Neural progenitor cell (in vitro differentiated cells): ENCODE measurements at regions not wholly inside any gene's neighbourhood (a gene's known extent, or its start where the extent isn't known, plus 50 kb on each side); places are given as distances from the start of the nearest gene placed in this dataset.

Experiments used
- DNase-seq: peaks from one replicate; pipeline ENCODE4 v3.0.0-alpha.2; 2016; ENCODE audit warnings: low spot score
- H2AFZ ChIP-seq: fragments of 200-600 bp; sonication (generic); replicated peaks from 2 replicates; pipeline ENCODE4 v1.6.1; 2016; ENCODE audit warnings: antibody characterized with exemption
- H3F3A ChIP-seq: fragments of 200-600 bp; sonication (generic); 2 replicates; pipeline ENCODE4 v1.6.1; 2016; ENCODE audit warnings: antibody characterized with exemption, low read depth
- H3K27ac ChIP-seq: fragments of 200-600 bp; sonication (generic); 2 replicates; pipeline ENCODE4 v1.5.1; 2016; ENCODE audit warnings: mild to moderate bottlenecking
- H3K27me3 ChIP-seq: fragments of 200-600 bp; sonication (generic); 2 replicates; pipeline ENCODE4 v1.6.1; 2016; ENCODE audit warnings: mild to moderate bottlenecking, moderate library complexity
- H3K36me3 ChIP-seq: fragments of 200-600 bp; sonication (generic); 2 replicates; pipeline ENCODE4 v1.5.1; 2016
- H3K4me1 ChIP-seq: fragments of 200-600 bp; sonication (generic); 2 replicates; pipeline ENCODE4 v1.6.1; 2016; ENCODE audit warnings: mixed run types
- H3K4me2 ChIP-seq: fragments of 200-600 bp; sonication (generic); 2 replicates; pipeline ENCODE4 v1.6.1; 2016
- H3K4me3 ChIP-seq: fragments of 200-600 bp; sonication (generic); 2 replicates; pipeline ENCODE4 v1.5.1; 2016
- H3K79me2 ChIP-seq: fragments of 200-600 bp; sonication (generic); 2 replicates; pipeline ENCODE4 v1.6.1; 2016; ENCODE audit warnings: low read depth
- H3K9ac ChIP-seq: fragments of 200-600 bp; sonication (generic); 2 replicates; pipeline ENCODE4 v1.6.1; 2016
- H3K9me3 ChIP-seq: fragments of 200-600 bp; sonication (generic); 2 replicates; pipeline ENCODE4 v1.5.1; 2016; ENCODE audit warnings: low read depth
- H4K20me1 ChIP-seq: fragments of 200-600 bp; sonication (generic); 2 replicates; pipeline ENCODE4 v1.6.1; 2016; ENCODE audit warnings: low read depth
- H3K27ac Mint-ChIP-seq: 3 replicates; pipeline ENCODE4 v1.8.0; 2021; ENCODE audit warnings: mixed read lengths
- H3K27me3 Mint-ChIP-seq: 2 replicates; pipeline ENCODE4 v1.8.0; 2022; ENCODE audit warnings: low read depth, mild to moderate bottlenecking, inconsistent platforms, moderate library complexity, mixed read lengths; ENCODE audit not compliant: insufficient read depth
- H3K36me3 Mint-ChIP-seq: 3 replicates; pipeline ENCODE4 v1.8.0; 2021; ENCODE audit warnings: mixed read lengths
- H3K4me1 Mint-ChIP-seq: 3 replicates; pipeline ENCODE4 v1.8.0; 2021; ENCODE audit warnings: mixed read lengths
- H3K4me3 Mint-ChIP-seq: 3 replicates; pipeline ENCODE4 v1.8.0; 2021; ENCODE audit warnings: mild to moderate bottlenecking, moderate library complexity, mixed read lengths
- H3K9me3 Mint-ChIP-seq: 3 replicates; pipeline ENCODE4 v1.8.0; 2020; ENCODE audit warnings: mixed read lengths
- EZH2 ChIP-seq: fragments of 200-600 bp; sonication (generic); IDR thresholded peaks from 2 replicates; pipeline ENCODE4 v1.6.1; 2017; ENCODE audit warnings: antibody characterized with exemption, mild to moderate bottlenecking, moderate library complexity
- EZH2phosphoT487 ChIP-seq: fragments of 200-600 bp; sonication (generic); IDR thresholded peaks from 2 replicates; pipeline ENCODE4 v1.6.1; 2017; ENCODE audit warnings: antibody characterized with exemption
- TF ChIP-seq, protein P1 (sequence below): fragments of 200-600 bp; sonication (generic); IDR thresholded peaks from 2 replicates; pipeline ENCODE4 v1.5.1; 2017; ENCODE audit warnings: antibody characterized with exemption, mild to moderate bottlenecking

DNA sequence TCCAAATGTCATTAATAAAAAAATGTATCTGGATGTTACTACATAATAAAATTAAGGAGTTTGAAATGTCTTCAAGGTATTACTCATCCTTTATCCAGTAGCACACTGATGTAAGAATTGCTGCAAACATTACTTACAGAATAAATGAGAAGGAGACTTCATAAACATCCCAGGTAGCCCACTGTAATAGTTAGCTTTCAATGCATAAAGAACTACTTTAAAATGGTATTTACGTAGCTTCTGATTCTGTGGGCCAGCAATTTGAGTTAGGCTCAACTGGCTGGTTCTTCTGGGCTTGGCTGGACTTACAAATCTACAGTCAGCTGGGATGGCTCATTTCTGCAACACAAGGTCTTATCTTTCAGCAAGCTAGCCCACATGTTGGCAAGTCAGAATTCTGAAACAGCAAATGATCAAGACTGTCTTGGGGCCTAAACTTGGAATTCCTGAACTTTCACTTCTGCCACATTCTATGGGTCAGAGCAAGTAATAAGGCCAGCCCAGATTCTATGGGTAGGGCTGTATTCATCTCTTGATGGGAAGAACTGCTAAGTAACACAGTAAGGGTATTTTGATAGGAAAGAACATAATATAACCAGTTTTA is 522.5 kb downstream of the IQCM start:
- no peaks in the 10 kb centered on the region for H3K27me3 ChIP-seq
- H3K79me2 ChIP-seq = no peaks in the 10 kb centered on the region
- H3K27ac ChIP-seq = no peak overlapping the region
- Mint-ChIP-seq H3K4me3 (no peak overlapping the region), H3K27me3 (no peaks in the 10 kb centered on the region), H3K4me1 (peaks cover 6% of the 10 kb centered on the region), H3K36me3 (no peaks in the 10 kb centered on the region), H3K9me3 (no peaks in the 10 kb centered on the region), H3K27ac (no peak overlapping the region)
- DNase-seq = no peak
- H3F3A ChIP-seq = no peaks in the 10 kb centered on the region
- H3K4me1 ChIP-seq = no peaks in the 10 kb centered on the region
- no peaks in the 10 kb centered on the region for H3K9me3 ChIP-seq
- H2AFZ ChIP-seq = no peak overlapping the region
- H4K20me1 ChIP-seq = no peaks in the 10 kb centered on the region
- H3K9ac ChIP-seq = no peak overlapping the region
- TF ChIP-seq, protein P1, sequence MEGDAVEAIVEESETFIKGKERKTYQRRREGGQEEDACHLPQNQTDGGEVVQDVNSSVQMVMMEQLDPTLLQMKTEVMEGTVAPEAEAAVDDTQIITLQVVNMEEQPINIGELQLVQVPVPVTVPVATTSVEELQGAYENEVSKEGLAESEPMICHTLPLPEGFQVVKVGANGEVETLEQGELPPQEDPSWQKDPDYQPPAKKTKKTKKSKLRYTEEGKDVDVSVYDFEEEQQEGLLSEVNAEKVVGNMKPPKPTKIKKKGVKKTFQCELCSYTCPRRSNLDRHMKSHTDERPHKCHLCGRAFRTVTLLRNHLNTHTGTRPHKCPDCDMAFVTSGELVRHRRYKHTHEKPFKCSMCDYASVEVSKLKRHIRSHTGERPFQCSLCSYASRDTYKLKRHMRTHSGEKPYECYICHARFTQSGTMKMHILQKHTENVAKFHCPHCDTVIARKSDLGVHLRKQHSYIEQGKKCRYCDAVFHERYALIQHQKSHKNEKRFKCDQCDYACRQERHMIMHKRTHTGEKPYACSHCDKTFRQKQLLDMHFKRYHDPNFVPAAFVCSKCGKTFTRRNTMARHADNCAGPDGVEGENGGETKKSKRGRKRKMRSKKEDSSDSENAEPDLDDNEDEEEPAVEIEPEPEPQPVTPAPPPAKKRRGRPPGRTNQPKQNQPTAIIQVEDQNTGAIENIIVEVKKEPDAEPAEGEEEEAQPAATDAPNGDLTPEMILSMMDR = no peak
- no peak for TF ChIP-seq EZH2
- TF ChIP-seq EZH2phosphoT487 = no peak
- no peak overlapping the region for H3K4me2 ChIP-seq
- H3K36me3 ChIP-seq = no peaks in the 10 kb centered on the region
- no peak overlapping the region for H3K4me3 ChIP-seq

DNA sequence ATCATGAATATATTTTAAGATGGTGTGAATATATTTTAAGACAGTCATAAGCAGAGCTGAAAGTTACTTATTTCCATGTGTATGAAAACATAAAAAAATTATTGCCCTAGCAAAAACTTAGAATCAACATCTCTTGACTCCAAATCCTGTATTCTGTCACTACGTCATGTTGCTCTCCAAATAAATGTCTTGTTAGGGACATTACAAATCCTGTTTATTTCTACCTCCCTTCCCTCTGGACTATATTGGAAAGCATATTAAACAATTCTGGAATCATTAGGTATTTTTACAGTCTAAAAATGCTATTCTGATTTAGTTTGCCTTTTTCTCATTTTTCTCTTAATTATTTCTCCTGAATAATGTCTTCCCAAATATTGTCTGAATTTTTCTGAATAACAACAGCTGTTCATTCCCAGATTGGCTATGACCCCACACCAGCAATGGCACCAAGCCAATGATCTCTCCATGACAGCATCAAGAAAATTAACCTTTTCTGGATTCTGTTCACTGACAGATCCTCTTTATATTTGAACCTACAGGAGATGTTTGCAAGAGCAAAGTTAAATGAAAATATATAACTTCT is 523.1 kb downstream of the IQCM start:
- no peak overlapping the region for H3K9ac ChIP-seq
- no peaks in the 10 kb centered on the region for H3K27me3 ChIP-seq
- no peak overlapping the region for H3K4me2 ChIP-seq
- Mint-ChIP-seq H3K36me3 (no peaks in the 10 kb centered on the region), H3K4me1 (peaks cover 6% of the 10 kb centered on the region), H3K4me3 (no peak overlapping the region), H3K9me3 (no peaks in the 10 kb centered on the region), H3K27me3 (no peaks in the 10 kb centered on the region), H3K27ac (no peak overlapping the region)
- no peaks in the 10 kb centered on the region for H3F3A ChIP-seq
- TF ChIP-seq EZH2phosphoT487 (no peak), EZH2 (no peak)
- TF ChIP-seq, protein P1 = no peak
- no peak for DNase-seq
- no peak overlapping the region for H3K27ac ChIP-seq
- H4K20me1 ChIP-seq = no peaks in the 10 kb centered on the region
- H3K36me3 ChIP-seq = no peaks in the 10 kb centered on the region
- H3K79me2 ChIP-seq = no peaks in the 10 kb centered on the region
- no peak overlapping the region for H3K4me3 ChIP-seq
- H3K9me3 ChIP-seq = no peaks in the 10 kb centered on the region
- H3K4me1 ChIP-seq = no peaks in the 10 kb centered on the region
- H2AFZ ChIP-seq = no peak overlapping the region

DNA sequence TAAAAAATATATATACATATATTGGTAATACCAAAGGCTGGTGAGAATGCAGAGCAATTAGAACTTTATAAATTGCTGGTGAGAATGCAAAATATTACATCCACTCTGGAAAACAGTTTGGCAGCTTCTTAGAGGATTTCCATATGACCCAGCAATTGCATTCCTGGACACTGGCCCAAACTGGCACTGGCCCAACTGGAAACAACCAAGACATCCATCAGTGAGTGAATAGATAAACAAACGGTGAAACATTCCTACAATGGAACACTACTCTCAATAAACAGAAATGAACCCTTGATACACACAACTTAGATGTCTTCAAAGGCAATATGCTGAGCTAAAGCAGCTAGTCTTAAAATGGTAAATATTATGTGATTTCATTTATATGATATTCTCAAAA is 524.2 kb downstream of the IQCM start:
- H2AFZ ChIP-seq = no peak overlapping the region
- no peaks in the 10 kb centered on the region for H3K79me2 ChIP-seq
- H4K20me1 ChIP-seq = no peaks in the 10 kb centered on the region
- H3K4me3 ChIP-seq = no peak overlapping the region
- H3K9ac ChIP-seq = no peak overlapping the region
- no peaks in the 10 kb centered on the region for H3F3A ChIP-seq
- H3K27ac ChIP-seq = no peak overlapping the region
- no peak overlapping the region for H3K27ac Mint-ChIP-seq
- no peak overlapping the region for H3K4me2 ChIP-seq
- no peaks in the 10 kb centered on the region for H3K4me1 ChIP-seq
- no peak for DNase-seq
- H3K4me3 Mint-ChIP-seq = no peak overlapping the region
- H3K9me3 ChIP-seq = no peaks in the 10 kb centered on the region
- H3K4me1 Mint-ChIP-seq = peaks cover 3% of the 10 kb centered on the region
- H3K27me3 ChIP-seq = no peaks in the 10 kb centered on the region
- no peak for TF ChIP-seq EZH2phosphoT487
- no peak for TF ChIP-seq EZH2
- TF ChIP-seq, protein P1 = no peak
- H3K9me3 Mint-ChIP-seq = no peaks in the 10 kb centered on the region
- H3K36me3 ChIP-seq = no peaks in the 10 kb centered on the region
- H3K36me3 Mint-ChIP-seq = no peaks in the 10 kb centered on the region
- no peaks in the 10 kb centered on the region for H3K27me3 Mint-ChIP-seq
